Panc1 (cell line): ENCODE measurements at regions not wholly inside any gene's neighbourhood (a gene's known extent, or its start where the extent isn't known, plus 50 kb on each side); places are given as distances from the start of the nearest gene placed in this dataset.

Experiments
- ATAC-seq: fragments of 200-7000 bp; cut with Tn5 transposase; 2 replicates; pipeline ENCODE4 v1.9.1; 2020; ENCODE audit warnings: mild to moderate bottlenecking, moderate library complexity
- BruUV-seq: library from RNA; stranded (reverse); fragments of 400-500 nt; replicated peaks from 2 replicates; lab custom pipeline; 2021; lab: Mats Ljungman, UMichigan
- CTCF ChIA-PET: fragments of 300-600 bp; sonication (Branson Sonifier 250); formaldehyde crosslinking; loops from one replicate; lab custom pipeline; 2022; ENCODE audit warnings: antibody characterized with exemption; lab: Charles Lee
- POLR2A ChIA-PET: fragments of 300-600 bp; sonication (Branson Sonifier 250); formaldehyde crosslinking; loops from one replicate; lab custom pipeline; 2022; ENCODE audit warnings: antibody characterized with exemption; lab: Charles Lee
- DNase-seq: peaks from one replicate; pipeline ENCODE4 v3.0.0-alpha.2; 2010; ENCODE audit warnings: low read depth, low spot score
- H3K27ac ChIP-seq: 2 replicates; pipeline ENCODE4 v1.5.1; 2011; ENCODE audit warnings: mild to moderate bottlenecking, low read length, inconsistent platforms
- H3K27me3 ChIP-seq: fragments of 200-500 bp; sonication (Bioruptor generic); 2 replicates; pipeline ENCODE4 v1.6.0; 2014; ENCODE audit warnings: low read length, inconsistent platforms; ENCODE audit not compliant: control insufficient read depth, insufficient read depth
- H3K36me3 ChIP-seq: fragments of 200-500 bp; sonication (Bioruptor generic); 2 replicates; pipeline ENCODE4 v1.5.1; 2014; ENCODE audit warnings: inconsistent platforms, mild to moderate bottlenecking, low read length, moderate library complexity; ENCODE audit not compliant: control insufficient read depth, insufficient read depth
- H3K4me1 ChIP-seq: 2 replicates; pipeline ENCODE4 v1.5.1; 2011; ENCODE audit warnings: inconsistent platforms, mild to moderate bottlenecking, low read length, moderate library complexity; ENCODE audit not compliant: control insufficient read depth, insufficient read depth
- H3K4me3 ChIP-seq, 2 experiments: 2 replicates each; pipeline ENCODE4 v1.5.1; 2011 to 2012; ENCODE audit warnings: low read depth in 2 of 2, low read length in 2 of 2, mild to moderate bottlenecking in 2 of 2, inconsistent platforms in 1 of 2, moderate library complexity in 1 of 2
- H3K9me3 ChIP-seq: fragments of 200-500 bp; sonication (Bioruptor generic); 2 replicates; pipeline ENCODE4 v1.5.1; 2014; ENCODE audit warnings: low read depth, mild to moderate bottlenecking, inconsistent platforms, low read length, moderate library complexity; ENCODE audit not compliant: control insufficient read depth, insufficient read depth
- POLR2AphosphoS5 ChIP-seq: IDR thresholded peaks from 2 replicates; pipeline ENCODE4 v1.6.1; 2012; ENCODE audit warnings: mild to moderate bottlenecking, low read depth, low read length, moderate library complexity
- SIN3A ChIP-seq: IDR thresholded peaks from 2 replicates; pipeline ENCODE4 v1.6.1; 2012; ENCODE audit warnings: low read depth, mild to moderate bottlenecking, low read length, moderate library complexity, borderline replicate concordance; ENCODE audit not compliant: insufficient read depth
- TCF7L2 ChIP-seq: IDR thresholded peaks from 2 replicates; pipeline ENCODE4 v1.6.1; 2011; ENCODE audit warnings: mild to moderate bottlenecking, low read depth, low read length, inconsistent platforms
- in situ Hi-C: cut with HindIII; loops from 2 replicates; pipeline ENCODE4 v1.10.0; 2016; ENCODE audit warnings: low sequenced_read_pairs, low pct_unique_long_range_greater_than_20kb
- intact Hi-C: fragments of 100-400 bp; cut with micrococcal nuclease; formaldehyde crosslinking; loops from one replicate; pipeline ENCODE4 v1.10.0; 2022; ENCODE audit not compliant: unreplicated experiment
- TF ChIP-seq, protein P1 (sequence below), 2 experiments: IDR thresholded peaks; 2 replicates each; pipeline ENCODE4 v1.6.1; 2011 to 2012; ENCODE audit warnings: low read depth in 2 of 2, control low read depth in 1 of 2, low read length in 1 of 2, mild to moderate bottlenecking in 1 of 2, moderate library complexity in 1 of 2; ENCODE audit not compliant: insufficient read depth in 1 of 2
- TF ChIP-seq, protein P2 (sequence below): fragments of 450-650 bp; IDR thresholded peaks from 2 replicates; pipeline ENCODE4 v1.5.1; 2017; ENCODE audit warnings: mild to moderate bottlenecking

DNA sequence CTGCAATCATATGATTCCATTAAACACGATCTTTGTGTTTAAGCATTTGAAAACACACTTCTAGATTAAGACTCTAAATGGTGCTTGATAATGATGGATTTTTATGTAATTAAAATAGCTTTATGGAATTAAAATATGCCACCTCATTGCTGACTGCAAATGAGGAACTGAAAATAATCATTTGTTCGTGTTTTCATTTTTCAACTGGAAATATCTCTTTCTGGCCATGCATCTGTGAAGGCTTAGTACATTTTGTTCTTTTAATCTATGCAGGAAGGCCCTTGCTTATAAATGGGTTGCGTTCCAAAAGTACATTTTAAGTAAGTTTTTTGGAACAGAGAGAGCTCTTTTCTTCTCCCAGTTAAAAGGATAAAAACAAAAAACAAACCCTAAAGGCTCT lies 125.5 kb downstream of the MC4R start:
- no peak for TF ChIP-seq TCF7L2
- TF ChIP-seq, protein P1, sequence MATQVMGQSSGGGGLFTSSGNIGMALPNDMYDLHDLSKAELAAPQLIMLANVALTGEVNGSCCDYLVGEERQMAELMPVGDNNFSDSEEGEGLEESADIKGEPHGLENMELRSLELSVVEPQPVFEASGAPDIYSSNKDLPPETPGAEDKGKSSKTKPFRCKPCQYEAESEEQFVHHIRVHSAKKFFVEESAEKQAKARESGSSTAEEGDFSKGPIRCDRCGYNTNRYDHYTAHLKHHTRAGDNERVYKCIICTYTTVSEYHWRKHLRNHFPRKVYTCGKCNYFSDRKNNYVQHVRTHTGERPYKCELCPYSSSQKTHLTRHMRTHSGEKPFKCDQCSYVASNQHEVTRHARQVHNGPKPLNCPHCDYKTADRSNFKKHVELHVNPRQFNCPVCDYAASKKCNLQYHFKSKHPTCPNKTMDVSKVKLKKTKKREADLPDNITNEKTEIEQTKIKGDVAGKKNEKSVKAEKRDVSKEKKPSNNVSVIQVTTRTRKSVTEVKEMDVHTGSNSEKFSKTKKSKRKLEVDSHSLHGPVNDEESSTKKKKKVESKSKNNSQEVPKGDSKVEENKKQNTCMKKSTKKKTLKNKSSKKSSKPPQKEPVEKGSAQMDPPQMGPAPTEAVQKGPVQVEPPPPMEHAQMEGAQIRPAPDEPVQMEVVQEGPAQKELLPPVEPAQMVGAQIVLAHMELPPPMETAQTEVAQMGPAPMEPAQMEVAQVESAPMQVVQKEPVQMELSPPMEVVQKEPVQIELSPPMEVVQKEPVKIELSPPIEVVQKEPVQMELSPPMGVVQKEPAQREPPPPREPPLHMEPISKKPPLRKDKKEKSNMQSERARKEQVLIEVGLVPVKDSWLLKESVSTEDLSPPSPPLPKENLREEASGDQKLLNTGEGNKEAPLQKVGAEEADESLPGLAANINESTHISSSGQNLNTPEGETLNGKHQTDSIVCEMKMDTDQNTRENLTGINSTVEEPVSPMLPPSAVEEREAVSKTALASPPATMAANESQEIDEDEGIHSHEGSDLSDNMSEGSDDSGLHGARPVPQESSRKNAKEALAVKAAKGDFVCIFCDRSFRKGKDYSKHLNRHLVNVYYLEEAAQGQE (IDR thresholded peaks at IDR 0.05; ENCODE audit: insufficient read depth in 1 of 2, low read depth in 2 of 2, low read length in 1 of 2), result no peak
- TF ChIP-seq SIN3A, result no peak
- TF ChIP-seq, protein P2, sequence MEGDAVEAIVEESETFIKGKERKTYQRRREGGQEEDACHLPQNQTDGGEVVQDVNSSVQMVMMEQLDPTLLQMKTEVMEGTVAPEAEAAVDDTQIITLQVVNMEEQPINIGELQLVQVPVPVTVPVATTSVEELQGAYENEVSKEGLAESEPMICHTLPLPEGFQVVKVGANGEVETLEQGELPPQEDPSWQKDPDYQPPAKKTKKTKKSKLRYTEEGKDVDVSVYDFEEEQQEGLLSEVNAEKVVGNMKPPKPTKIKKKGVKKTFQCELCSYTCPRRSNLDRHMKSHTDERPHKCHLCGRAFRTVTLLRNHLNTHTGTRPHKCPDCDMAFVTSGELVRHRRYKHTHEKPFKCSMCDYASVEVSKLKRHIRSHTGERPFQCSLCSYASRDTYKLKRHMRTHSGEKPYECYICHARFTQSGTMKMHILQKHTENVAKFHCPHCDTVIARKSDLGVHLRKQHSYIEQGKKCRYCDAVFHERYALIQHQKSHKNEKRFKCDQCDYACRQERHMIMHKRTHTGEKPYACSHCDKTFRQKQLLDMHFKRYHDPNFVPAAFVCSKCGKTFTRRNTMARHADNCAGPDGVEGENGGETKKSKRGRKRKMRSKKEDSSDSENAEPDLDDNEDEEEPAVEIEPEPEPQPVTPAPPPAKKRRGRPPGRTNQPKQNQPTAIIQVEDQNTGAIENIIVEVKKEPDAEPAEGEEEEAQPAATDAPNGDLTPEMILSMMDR, result no peak
- no peak for TF ChIP-seq POLR2AphosphoS5

DNA sequence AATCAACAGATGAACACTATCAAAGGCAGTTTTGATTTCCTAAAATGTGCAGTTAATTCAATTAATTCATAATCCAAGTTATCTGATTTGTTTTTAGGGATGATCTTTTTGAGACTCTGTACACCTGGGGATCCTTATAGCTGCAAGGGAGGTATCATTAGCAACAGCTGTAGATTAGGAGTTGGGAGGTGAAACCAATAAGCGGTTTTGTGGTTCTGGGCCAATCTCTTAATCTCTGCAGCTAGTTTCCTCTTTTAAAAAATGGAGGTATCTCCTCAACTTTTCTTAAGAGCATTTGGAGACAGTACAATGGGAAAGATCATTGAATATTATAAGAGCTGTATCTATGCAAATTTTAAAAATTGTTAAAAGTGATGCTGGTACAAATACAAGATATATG lies 126.0 kb downstream of the MC4R start:
- Histone ChIP-seq H3K4me3 (no peak overlapping the region), H3K4me1 (no peaks in the 10 kb centered on the region), H3K27ac (no peak overlapping the region), H3K27me3 (no peaks in the 10 kb centered on the region), H3K9me3 (no peaks in the 10 kb centered on the region), H3K36me3 (no peaks in the 10 kb centered on the region)
- CTCF ChIA-PET, result no interaction called here
- BruUV-seq, result no TSS peak
- DNase-seq (no peak), ATAC-seq (no peak)
- in situ Hi-C loops (no loop called here), intact Hi-C loops (no loop called here)
- POLR2A ChIA-PET, result no interaction called here
- TF ChIP-seq, protein P2, result no peak
- TF ChIP-seq TCF7L2 (no peak), SIN3A (no peak), POLR2AphosphoS5 (no peak)
- TF ChIP-seq, protein P1 (IDR thresholded peaks at IDR 0.05; ENCODE audit: insufficient read depth in 1 of 2, low read depth in 2 of 2, low read length in 1 of 2), result no peak

More for the DNA sequence above, 125.5 kb downstream of the MC4R start:
- ChIA-PET CTCF (no interaction called here), POLR2A (no interaction called here)
- intact Hi-C loops, result no loop called here
- Histone ChIP-seq H3K9me3 (no peaks in the 10 kb centered on the region), H3K4me3 (no peak overlapping the region), H3K27ac (no peak overlapping the region), H3K36me3 (no peaks in the 10 kb centered on the region), H3K27me3 (no peaks in the 10 kb centered on the region), H3K4me1 (no peaks in the 10 kb centered on the region)
- ATAC-seq, result no peak
- in situ Hi-C loops, result no loop called here
- DNase-seq, result no peak
- no TSS peak for BruUV-seq
